ENCODE measurements at regions not wholly inside any gene's neighbourhood (a gene's known extent, or its start where the extent isn't known, plus 50 kb on each side); places are given as distances from the start of the nearest gene placed in this dataset.

GRCh38 chr21:41061701-41062100 is 106.3 kb upstream of the BACE2 start:
- intact Hi-C loops (cut with micrococcal nuclease) = no loop called here
- TF ChIP-seq EZH2phosphoT487 (IDR thresholded peaks at IDR 0.05; ENCODE audit: borderline replicate concordance, low read length) (no peak), EZH2 (IDR thresholded peaks at IDR 0.05; ENCODE audit: low read length, unreplicated experiment) (no peak)
- H3K9me3 ChIP-seq (ENCODE audit: low read length) = no peaks in the 10 kb centered on the region
- H2AFZ ChIP-seq (ENCODE audit: low read length) = no peak overlapping the region
- H3K4me2 ChIP-seq (ENCODE audit: low read length) = no peak overlapping the region
- no peak overlapping the region for H3K9ac ChIP-seq (ENCODE audit: low read length)
- ChIA-PET CTCF (no interaction called here), POLR2A (ENCODE audit: unreplicated experiment) (no interaction called here)
- no peaks in the 10 kb centered on the region for H4K20me1 ChIP-seq (ENCODE audit: low read length)
- H3K4me1 ChIP-seq (ENCODE audit: insufficient read depth, low read length) = no peaks in the 10 kb centered on the region
- H3K27me3 ChIP-seq (ENCODE audit: low read length) = peaks cover 49% of the 10 kb centered on the region
- ATAC-seq (no peak), DNase-seq (no peak)
- no peak overlapping the region for H3K27ac ChIP-seq (ENCODE audit: low read length)
- no peaks in the 10 kb centered on the region for H3F3A ChIP-seq (ENCODE audit: low read length, unreplicated experiment)
- no peak overlapping the region for H3K4me3 ChIP-seq (ENCODE audit: low read length)
- H3K36me3 ChIP-seq (ENCODE audit: low read depth, low read length) = no peaks in the 10 kb centered on the region
- no TSS peak for BruUV-seq (replicated peaks)
- H3K79me2 ChIP-seq (ENCODE audit: low read length) = no peaks in the 10 kb centered on the region
- no peaks in the 10 kb centered on the region for H3K9me2 ChIP-seq (replicated peaks; ENCODE audit: low read length)

GRCh38 chr21:41064334-41064791 is 103.6 kb upstream of the BACE2 start:
- peaks cover 54% of the 10 kb centered on the region for H3K27me3 ChIP-seq (ENCODE audit: low read length)
- H3K79me2 ChIP-seq (ENCODE audit: low read length) = no peaks in the 10 kb centered on the region
- no peak overlapping the region for H2AFZ ChIP-seq (ENCODE audit: low read length)
- H3K36me3 ChIP-seq (ENCODE audit: low read depth, low read length) = no peaks in the 10 kb centered on the region
- H3K9me3 ChIP-seq (ENCODE audit: low read length) = no peaks in the 10 kb centered on the region
- no TSS peak for BruUV-seq (replicated peaks)
- no peak overlapping the region for H3K9ac ChIP-seq (ENCODE audit: low read length)
- TF ChIP-seq CTCF (conservative IDR thresholded peaks at IDR 0.05; ENCODE audit: low read depth, low read length) = no peak
- TF ChIP-seq EZH2 (IDR thresholded peaks at IDR 0.05; ENCODE audit: low read length, unreplicated experiment) = no peak
- TF ChIP-seq EZH2phosphoT487 (IDR thresholded peaks at IDR 0.05; ENCODE audit: borderline replicate concordance, low read length) = no peak
- ChIA-PET POLR2A (ENCODE audit: unreplicated experiment) (no interaction called here), CTCF (no interaction called here)
- no peak for DNase-seq
- H3K9me2 ChIP-seq (replicated peaks; ENCODE audit: low read length) = no peaks in the 10 kb centered on the region
- H3K4me1 ChIP-seq (ENCODE audit: insufficient read depth, low read length) = no peaks in the 10 kb centered on the region
- H3F3A ChIP-seq (ENCODE audit: low read length, unreplicated experiment) = no peaks in the 10 kb centered on the region
- no peak overlapping the region for H3K4me3 ChIP-seq (ENCODE audit: low read length)
- H3K27ac ChIP-seq (ENCODE audit: low read length) = no peak overlapping the region
- no peak overlapping the region for H3K4me2 ChIP-seq (ENCODE audit: low read length)
- intact Hi-C loops (cut with micrococcal nuclease) = no loop called here
- no peaks in the 10 kb centered on the region for H4K20me1 ChIP-seq (ENCODE audit: low read length)
- no peak for ATAC-seq

GRCh38 chr21:41064951-41065350 is 103.0 kb upstream of the BACE2 start:
- BruUV-seq (replicated peaks) = no TSS peak
- H3K9me2 ChIP-seq (replicated peaks; ENCODE audit: low read length) = no peaks in the 10 kb centered on the region
- no peak overlapping the region for H3K9ac ChIP-seq (ENCODE audit: low read length)
- no peaks in the 10 kb centered on the region for H3K36me3 ChIP-seq (ENCODE audit: low read depth, low read length)
- no peak overlapping the region for H3K4me3 ChIP-seq (ENCODE audit: low read length)
- intact Hi-C loops (cut with micrococcal nuclease) = no loop called here
- H4K20me1 ChIP-seq (ENCODE audit: low read length) = no peaks in the 10 kb centered on the region
- H3F3A ChIP-seq (ENCODE audit: low read length, unreplicated experiment) = no peaks in the 10 kb centered on the region
- no peaks in the 10 kb centered on the region for H3K9me3 ChIP-seq (ENCODE audit: low read length)
- ATAC-seq = no peak
- ChIA-PET POLR2A (ENCODE audit: unreplicated experiment) (no interaction called here), CTCF (no interaction called here)
- TF ChIP-seq EZH2 (IDR thresholded peaks at IDR 0.05; ENCODE audit: low read length, unreplicated experiment) (no peak), EZH2phosphoT487 (IDR thresholded peaks at IDR 0.05; ENCODE audit: borderline replicate concordance, low read length) (no peak), CTCF (conservative IDR thresholded peaks at IDR 0.05; ENCODE audit: low read depth, low read length) (no peak)
- no peak overlapping the region for H2AFZ ChIP-seq (ENCODE audit: low read length)
- DNase-seq = no peak
- peaks cover 54% of the 10 kb centered on the region for H3K27me3 ChIP-seq (ENCODE audit: low read length)
- no peak overlapping the region for H3K4me2 ChIP-seq (ENCODE audit: low read length)
- H3K4me1 ChIP-seq (ENCODE audit: insufficient read depth, low read length) = no peaks in the 10 kb centered on the region
- H3K79me2 ChIP-seq (ENCODE audit: low read length) = no peaks in the 10 kb centered on the region
- no peak overlapping the region for H3K27ac ChIP-seq (ENCODE audit: low read length)

All from PC-3 (cell line).